Ramos (cell line): ENCODE measurements at regions not wholly inside any gene's neighbourhood (a gene's known extent, or its start where the extent isn't known, plus 50 kb on each side); places are given as distances from the start of the nearest gene placed in this dataset.
"Not testable (repeated sequence)": the region's sequence is repeated elsewhere in the genome, so short reads cannot be mapped to it uniquely, and the experiment has no call there.

Source experiments
- in situ Hi-C: fragments of 300-500 bp; cut with MboI; formaldehyde crosslinking; loops from one replicate; pipeline ENCODE4 v1.14.3; 2022; ENCODE audit warnings: low sequenced_read_pairs; ENCODE audit not compliant: unreplicated experiment

DNA sequence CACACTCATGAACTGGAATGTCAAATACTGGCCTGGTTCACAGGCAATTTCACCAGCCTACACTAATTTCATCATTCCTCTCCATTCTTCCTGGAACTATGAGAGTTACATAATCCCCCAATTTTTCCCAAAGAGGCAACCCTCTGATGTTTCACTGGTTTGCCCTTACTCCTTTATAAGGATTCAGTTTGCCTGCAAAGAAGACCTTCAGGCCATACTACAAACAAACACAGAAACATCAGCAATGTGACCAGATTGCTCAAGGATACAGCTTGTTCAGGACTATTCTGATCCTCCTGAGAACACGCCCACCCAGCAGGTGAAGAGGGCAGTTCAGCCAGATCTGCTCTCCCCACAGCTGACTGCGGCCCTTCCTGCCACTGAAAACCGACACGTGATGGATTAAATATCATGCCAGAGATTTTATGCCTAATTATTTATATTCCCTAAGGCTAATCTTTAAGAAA, 215.5 kb downstream of the ETAA1 start:
- in situ Hi-C loops, result no loop called here

DNA sequence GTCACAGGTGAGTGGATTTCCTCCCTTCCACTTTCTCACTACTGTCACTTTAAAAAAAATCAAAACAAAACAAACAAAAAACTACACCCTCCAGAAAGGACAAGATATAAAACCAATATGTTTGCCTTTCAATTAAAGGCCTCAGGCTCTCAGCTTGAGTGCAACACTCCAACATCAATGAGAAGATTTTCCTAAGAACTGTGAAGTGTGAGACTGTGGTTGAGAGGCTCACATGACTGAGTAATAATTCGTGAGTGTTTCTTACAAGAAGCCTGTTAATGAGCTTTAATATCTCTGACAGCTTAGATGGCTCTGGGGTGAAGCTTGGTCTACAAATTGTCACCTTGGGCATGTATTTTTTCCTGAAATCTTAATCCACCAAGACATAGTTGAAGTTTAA, 216.1 kb downstream of the ETAA1 start:
- in situ Hi-C loops, result no loop called here

DNA sequence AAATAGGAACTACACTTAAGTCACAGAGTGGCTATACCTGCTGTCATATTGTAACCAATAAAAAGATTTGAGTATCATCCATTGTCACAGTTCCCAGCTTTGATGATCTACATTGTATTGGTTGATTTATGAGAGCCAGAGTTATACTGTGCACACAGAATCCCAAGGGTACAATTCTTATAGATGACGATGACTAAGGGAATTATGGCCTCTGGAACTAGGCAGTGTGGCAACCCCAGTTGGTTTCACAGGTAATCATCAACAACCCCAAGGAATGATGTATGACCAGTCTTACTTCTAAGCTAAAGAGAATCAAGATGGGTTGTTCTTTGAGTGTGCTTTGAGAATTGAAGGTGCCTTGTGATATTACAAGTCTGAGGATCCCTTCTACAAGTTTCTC, 217.3 kb downstream of the ETAA1 start:
- in situ Hi-C loops, result no loop called here

DNA sequence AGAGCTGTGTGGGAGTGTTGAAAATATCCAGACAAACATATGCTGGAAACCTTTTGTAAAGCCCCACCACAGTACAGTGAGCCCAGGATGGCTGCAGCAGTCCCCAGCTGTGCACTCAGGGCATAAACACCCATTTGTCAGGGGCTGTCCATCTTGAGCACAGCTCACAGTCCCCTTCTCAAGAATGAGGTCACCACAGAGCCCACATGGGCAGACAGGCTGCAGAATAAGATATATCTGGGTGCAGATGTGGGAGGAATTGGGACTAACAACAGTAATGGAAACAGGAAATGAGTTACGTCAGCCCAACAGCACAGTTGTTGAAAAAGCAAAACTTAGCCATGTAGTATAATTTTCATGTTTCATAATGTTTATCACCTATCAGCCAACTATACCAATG, 219.6 kb downstream of the ETAA1 start:
- in situ Hi-C loops, result no loop called here

DNA sequence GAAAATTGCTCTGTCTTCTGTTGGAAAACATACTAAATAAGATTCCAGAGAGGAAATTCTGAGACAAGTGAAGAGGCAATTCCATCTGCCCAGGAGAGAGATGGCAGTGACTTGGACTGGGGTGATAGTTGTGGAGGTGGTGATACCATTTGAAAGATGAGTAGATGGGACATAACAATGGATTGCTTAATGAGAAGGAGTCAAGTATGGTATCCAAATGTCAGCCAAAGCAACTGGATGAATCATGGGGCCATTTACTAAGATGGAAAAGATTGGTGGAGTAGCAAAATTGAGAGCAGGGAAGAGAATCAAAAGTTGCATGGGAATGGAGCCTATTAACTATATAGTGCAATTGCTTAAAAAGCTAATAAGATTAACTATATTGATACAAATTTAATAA, 222.1 kb downstream of the ETAA1 start:
- in situ Hi-C loops, result no loop called here

DNA sequence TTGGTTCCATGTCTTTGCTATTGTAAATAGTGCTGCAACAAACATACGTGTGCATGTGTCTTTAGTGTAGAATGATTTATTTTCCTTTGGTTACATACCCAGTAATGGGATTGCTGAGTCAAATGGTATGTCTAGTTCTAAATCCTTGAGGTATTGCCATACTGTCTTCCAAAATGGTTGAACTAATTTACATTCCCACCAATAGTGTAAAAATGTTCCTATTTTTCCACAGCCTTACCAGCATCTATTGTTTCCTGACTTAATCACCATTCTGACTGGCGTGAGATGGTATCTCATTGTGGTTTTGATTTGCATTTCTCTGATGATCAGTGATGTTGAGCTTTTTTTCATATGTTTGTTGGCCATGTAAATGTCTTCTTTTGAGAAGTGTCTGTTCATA, 226.6 kb downstream of the ETAA1 start:
- in situ Hi-C loops, result not testable (repeated sequence)

DNA sequence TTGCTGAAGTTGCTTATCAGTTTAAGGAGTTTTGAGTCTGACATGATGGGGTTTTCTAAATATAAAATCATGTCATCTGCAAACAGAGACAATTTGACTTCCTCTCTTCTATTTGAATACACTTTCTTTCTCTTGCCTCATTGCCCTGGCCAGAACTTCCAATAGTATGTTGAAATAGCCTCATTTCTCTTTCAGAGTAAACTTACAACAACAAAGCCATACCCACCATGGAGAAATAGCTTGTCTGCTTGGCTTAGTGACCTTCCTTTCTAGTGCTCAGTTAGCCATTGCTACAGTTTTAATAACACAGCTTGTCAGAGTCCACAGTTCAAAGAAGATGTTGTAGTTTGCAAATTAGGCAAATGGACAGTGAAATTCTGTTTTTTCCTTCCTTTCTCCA, 228.0 kb downstream of the ETAA1 start:
- in situ Hi-C loops, result no loop called here

DNA sequence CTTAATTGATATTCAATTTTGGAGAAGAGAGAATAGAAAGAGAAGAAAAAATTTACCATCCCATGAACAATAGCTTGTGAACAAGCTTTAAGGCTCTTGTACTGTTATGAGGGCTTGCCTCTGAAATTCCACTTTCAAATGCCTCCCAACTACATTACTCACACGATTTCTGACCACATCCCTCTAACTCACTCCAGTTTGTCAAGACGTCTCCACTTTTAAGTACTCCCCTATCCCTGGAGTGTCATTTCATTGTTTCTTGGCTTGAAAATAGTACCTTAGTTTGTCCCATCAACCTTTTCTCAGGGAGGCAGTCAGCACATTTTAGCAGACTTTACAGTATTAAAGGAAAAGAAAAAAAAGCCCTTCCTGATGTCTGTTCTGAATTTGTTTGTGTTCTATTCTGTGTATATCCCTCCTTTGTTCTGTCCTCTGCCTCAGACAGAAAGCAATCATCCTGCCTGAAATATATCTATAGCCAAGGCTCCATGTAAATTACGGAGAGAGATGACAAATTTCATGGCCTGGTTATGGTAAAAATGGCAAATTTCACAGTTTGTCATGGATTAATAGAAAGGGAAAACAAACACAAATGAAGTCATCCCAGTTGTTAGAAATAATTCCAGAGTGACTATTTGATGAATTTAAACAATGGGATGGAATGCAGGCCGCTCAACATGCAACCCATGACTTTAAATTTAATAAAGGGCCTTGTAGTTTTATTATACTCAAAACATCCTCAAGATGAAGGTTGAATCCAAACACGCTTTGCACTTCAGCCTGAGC, 228.8 kb downstream of the ETAA1 start:
- in situ Hi-C loops, result no loop called here

DNA sequence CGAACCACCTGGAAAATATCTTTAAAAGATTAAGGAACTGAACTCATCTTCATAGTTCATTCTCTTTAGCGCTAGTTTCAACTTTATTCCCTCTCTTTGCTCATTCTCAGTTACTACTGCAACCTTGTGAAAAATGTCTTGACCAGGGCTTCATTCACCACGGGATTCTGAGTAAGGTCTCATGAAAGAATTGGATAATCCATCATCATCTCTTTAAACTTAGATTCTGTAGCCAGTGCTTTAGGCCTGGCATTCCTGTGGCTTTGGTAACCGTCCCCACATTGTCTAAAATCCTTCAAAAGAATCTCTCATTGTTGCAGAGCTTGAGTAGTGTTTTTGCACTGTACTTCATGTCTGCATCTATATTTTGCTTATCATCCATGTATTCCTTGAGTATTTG, 229.5 kb downstream of the ETAA1 start:
- in situ Hi-C loops, result no loop called here

DNA sequence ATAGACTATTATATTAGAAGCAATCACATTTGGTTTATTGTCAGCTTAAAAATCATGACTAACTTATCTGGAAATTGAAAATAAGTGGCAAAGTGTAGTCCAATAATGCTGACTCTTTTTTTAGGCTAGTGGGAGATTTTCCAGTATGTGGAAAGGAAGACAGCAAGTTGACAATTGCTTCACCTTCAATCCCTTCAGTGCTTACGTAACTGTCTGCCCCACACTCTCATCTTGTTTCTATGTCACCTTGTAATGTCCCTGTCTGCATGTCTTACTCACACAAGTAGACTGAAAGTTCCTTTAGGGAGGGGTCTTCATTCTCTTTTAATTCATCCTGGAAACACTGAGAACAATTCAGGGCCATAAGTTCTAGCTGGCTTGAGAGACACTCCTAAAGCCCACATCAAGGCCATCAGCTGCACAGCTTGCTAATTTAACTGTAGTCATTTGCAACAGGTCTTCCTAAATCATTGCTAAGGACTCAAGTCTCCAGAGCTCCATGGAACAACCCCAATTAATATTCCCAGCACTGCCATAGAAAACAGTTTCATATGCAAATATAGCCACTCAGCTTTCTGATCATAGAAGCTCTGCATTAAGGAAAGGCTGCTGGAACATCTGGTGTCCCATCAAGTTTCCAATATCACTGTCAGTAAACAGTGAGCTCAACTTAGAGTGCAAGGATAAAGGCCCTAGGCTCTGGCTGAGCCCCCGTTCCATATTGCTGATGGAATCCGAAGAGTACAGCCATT, 230.5 kb downstream of the ETAA1 start:
- in situ Hi-C loops, result no loop called here

DNA sequence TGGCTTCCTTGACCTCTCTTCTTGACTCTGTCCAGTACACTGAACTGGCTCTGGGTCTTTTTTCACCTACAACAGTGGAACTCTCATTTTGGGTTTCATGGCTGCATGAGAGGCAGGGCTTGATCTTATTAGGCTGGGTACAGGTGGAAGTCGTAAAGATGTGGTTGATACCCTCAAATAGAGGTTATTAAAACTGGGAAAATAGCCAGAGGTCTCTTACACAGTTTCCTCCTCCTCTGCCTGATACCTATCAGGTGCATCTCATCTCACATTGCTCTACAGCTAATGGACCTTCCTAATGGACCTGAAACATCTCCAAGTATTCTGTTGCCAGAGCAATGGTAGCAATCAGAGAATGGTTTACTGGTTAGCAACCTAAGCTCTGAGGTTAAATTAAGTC, 231.8 kb downstream of the ETAA1 start:
- in situ Hi-C loops, result no loop called here

DNA sequence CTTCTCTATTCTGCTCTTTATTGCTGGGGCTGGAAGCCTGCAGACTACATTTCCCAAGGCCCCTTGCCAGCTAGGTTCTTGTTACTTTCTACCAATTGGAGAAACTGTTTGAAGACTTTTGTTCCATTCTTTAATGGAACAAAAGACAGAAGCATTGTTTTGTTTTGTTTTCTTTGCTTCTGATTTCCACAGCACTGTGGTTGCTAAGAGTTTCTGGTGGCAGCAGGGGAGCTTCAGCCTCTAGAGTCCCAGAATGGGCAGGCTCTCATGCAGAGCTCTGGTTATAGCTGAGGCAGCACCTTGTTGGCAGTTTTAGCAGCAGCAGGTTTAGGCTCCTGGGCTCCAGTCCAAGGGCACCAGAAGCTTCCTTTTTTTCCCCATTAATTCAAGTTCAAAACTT, 234.3 kb downstream of the ETAA1 start:
- in situ Hi-C loops, result no loop called here

DNA sequence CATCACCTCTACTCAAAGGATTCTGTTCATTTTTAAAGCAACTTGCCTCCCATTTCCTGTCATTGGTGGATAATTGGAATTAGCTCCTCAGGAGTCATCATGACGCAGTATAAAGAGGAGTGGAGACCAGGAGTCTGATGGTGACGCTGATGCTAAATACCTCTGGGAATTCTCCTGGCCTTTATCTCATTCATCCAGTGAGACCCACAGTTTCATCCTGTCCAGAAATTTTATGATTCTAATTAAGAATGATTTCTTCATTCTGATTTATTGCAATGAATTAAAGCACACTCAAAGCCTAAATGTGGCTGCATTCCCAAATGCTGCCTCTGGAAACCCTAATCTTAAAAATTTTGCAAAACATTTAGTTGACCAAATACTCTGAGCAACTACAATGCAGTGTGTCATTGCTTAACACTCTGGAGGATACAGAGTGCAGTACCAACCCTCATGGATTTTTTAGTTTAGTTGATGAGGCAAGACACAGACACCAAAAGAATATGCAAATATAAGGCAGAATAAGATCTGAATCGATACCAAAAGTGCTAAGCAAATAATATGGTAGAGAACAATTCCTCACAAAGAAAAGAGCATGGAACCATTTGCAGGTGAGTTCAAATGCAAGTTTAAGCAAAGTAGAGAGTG, 236.2 kb downstream of the ETAA1 start:
- in situ Hi-C loops, result no loop called here

DNA sequence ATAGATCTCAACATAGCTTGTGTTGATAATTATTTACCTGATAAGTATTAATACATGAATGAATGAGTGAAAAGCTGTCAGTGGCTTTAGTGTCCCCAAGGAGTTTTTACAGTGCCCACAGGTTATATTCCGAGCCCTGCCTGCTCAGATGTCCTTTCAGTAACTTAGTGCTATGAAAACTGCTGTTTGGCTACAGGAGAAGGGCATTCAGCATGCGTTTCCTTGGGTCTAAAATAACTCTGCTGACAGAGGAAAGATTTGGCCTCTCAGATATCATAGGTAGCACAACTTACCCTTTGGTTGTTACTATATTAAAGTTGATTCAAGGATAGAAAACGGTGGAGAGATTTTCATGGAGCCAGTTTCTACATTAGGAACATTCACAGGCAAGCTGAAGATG, 241.0 kb downstream of the ETAA1 start:
- in situ Hi-C loops, result no loop called here

DNA sequence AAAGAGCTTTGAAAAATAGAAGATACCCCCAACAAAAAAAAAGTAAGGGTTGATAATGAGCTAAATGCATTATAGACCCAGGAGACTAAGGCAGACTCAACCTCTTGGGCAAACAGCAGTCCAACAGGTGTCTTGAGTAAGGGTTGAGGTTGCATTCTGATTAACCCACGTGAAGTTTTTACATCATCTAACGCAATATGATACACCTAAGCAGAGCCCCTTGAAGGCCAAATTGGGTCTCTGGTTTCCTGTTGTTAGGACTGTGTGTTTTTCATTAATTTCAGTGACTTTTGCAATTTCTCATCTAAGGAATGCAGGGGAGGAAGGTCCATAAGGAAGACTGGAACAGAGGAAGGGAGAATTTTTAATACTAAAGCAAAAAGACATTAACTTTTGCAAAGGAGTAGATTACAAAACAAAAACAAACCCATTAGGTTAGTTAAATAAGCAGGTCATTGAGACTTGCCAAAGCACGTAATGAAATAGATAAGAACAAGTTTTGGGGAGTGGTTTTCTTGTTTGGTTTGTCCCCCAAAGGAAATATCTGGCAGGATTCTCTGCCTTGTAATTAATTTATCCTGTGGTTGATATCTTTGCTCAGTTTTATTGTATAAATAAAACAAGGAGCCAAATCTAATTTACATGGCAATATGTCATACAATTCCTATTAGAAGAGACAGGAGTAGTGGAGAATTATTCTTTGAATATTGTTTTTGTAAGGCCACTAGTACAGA, 244.3 kb downstream of the ETAA1 start:
- in situ Hi-C loops, result no loop called here

DNA sequence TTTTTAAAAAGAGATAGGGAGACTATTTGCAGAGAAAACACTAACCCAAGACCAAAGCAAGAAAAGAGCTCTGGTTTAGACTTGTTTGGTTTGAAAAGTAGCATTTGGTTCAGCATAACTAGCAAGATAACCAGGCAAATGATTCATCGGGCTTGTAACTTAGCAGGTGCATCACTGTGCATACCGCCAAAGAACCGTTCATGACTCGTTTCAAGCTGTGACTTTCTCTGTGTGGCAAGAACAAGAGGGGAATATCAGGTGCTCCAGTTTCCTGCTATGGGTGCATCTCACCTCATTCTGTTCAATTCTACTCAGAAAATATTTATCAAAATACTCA, 244.9 kb downstream of the ETAA1 start:
- in situ Hi-C loops, result no loop called here

DNA sequence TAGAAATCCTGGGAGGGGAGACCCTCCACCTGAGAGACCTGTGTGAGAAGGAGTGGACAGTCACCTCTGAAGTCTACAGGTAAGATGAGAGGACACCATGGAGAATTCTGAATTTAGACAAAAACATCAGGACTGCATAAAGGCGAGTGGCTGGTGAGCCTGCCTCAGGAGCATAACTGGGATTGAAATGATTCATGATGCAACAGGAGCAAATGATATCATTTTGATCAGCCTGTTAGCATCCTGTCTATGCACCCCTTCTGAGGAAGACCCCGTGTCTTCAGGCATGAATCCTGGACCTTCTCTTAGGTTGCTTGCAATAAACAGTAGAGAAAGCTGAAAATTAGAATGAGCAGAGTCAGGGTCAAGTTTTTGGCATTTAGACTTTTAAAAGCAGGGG, 245.8 kb downstream of the ETAA1 start:
- in situ Hi-C loops, result no loop called here

DNA sequence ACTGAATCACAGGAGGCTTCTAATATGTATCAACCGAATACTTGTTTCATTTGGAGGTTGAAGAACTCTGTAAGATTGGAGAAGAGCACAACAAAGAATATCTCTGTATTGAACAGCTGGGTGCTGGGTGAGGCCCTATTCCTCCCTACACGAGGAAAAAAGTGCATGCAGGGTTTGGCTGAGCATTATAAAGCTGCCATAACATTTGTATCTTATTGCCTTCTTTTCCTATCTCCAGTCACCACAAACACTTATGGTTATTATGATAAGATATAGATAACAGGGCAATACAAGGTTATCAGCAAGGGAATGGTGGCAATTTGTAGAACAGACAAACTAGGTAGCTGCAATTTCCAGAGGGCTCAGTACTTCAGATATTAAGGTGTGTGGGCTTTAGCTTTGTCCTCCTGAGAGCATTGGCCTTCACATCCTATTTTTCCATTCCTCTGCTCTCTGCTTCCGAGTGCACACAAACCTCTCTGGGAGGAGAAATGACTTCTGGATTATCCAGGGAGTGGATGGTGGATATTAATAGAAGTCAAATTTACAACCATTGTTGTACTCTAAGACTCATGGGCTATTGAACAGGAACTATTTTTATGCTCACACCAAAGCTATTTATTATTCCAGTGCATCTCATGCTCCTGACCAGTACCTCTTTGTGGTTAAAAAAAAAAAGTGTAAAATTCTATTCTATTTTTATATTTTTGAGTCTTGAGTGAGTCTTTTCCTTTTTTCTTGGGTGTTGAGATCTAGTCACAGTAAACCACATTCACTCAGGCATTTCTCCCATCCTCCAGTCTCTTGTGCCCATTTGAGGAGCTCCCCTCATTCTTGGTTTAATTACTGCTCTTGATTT, 248.4 kb downstream of the ETAA1 start:
- in situ Hi-C loops, result no loop called here

DNA sequence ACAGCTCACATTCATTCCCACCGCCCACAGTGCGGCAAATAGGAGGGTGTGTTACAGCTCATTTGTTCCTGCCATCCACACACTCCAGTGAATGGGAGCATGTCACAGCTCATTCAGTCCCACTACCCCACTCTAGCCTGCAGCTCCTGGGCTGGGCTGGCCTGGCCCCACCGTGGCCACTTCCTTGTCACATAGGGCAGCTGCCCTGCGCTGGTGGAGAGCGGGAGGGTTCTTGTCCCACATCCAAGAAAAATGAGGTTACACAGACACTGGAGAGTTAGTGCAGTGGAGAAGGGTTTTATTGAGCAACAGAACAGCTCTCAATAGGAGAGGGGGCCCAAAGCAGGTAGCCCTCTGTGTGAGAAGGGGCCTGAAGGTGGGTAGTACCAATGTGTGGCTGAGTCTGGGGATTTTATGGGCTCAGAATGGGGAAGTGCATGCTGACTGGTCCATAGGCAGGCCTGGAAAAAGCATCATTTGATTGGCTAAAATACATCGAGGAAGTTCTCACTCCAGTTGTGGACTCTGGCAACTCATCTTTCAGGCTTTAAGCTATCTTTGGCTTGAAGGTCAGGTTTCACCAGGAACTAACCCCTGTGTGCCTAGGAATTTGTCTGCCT, 249.7 kb downstream of the ETAA1 start:
- in situ Hi-C loops, result no loop called here
